ENCODE measurements at regions not wholly inside any gene's neighbourhood (a gene's known extent, or its start where the extent isn't known, plus 50 kb on each side); places are given as distances from the start of the nearest gene placed in this dataset.

DNA sequence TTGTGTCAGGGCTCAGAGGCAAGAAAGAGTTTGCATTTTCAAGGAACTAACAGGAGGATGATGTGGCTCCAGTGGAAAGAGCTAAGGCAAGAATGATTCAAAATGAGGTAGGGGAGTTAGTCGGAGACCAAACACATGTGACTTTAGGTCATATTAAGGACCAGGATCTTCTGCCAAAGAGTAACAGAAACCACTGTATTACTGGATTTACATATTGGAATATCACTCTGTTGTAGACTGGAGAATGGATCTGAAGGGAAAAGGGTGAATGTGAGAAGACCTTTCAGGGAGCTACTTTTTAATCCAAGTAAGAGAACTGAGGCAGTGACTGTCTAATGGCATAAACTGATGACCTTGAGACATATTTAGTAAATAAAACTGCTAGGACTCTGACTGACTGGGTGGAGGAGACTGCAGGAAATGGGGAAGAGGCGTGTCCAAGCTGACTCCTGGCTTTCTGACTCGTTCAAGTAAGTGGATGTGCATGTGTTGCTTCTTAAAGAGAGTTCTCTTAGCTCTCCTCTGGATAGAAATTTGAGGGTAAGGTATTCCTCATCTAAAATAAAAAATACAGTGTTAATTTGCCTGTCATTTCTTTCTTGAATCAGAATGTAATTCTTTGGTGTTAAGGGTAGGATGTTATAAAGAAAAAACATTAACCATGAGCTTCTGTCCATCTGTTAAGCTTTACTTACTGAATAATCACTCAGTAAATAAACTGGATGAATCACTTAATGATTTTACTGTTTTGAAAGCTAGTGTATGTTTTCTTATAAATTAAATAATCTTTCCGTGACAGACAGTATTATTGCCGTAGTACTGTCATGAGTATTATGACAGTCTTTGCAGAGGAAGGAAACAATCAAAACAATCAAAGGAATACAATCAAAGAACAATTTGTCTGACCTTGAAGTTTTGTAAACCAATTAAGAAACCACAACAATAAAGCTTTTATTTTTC is 58.3 kb upstream of the CFAP20DC start:
- no peak for TF ChIP-seq POLR2A (IDR thresholded peaks at IDR 0.05)
- TF ChIP-seq CTCF (IDR thresholded peaks at IDR 0.05) = no peak

Measured in heart left ventricle (tissue), 13 donors.